A673 (cell line): ENCODE measurements at regions not wholly inside any gene's neighbourhood (a gene's known extent, or its start where the extent isn't known, plus 50 kb on each side); places are given as distances from the start of the nearest gene placed in this dataset.

ENCODE experiments used
- CTCF ChIP-seq: fragments of 300-800, 200-600 bp; sonication (generic); conservative IDR thresholded peaks from 2 replicates; pipeline ENCODE4 v1.5.1; 2017; ENCODE audit warnings: low read depth, mild to moderate bottlenecking, antibody characterized with exemption, low read length, moderate library complexity, mixed read lengths
- EZH2 ChIP-seq: fragments of 200-600 bp; sonication (generic); IDR thresholded peaks from 2 replicates; pipeline ENCODE4 v1.6.1; 2017; ENCODE audit warnings: borderline replicate concordance, low read depth, mild to moderate bottlenecking, mixed read lengths, antibody characterized with exemption, low read length; ENCODE audit not compliant: poor library complexity, severe bottlenecking

- no peak for TF ChIP-seq CTCF
- TF ChIP-seq EZH2, result no peak
Observed at GRCh38 chr2:121833358-121833723, 77.9 kb downstream of the TSN start.
